Chondrocyte (in vitro differentiated cells): ENCODE measurements at regions not wholly inside any gene's neighbourhood (a gene's known extent, or its start where the extent isn't known, plus 50 kb on each side); places are given as distances from the start of the nearest gene placed in this dataset.

Experiments
- DNase-seq: peaks from one replicate; pipeline ENCODE4 v3.0.0; 2021; ENCODE audit warnings: mixed read lengths, low spot score
- H3K27ac Mint-ChIP-seq: one replicate; pipeline ENCODE4 v1.8.0; 2021; ENCODE audit warnings: mild to moderate bottlenecking, moderate library complexity, mixed read lengths; ENCODE audit not compliant: unreplicated experiment
- H3K27me3 Mint-ChIP-seq: 2 replicates; pipeline ENCODE4 v1.8.0; 2021; ENCODE audit warnings: low read depth, mixed read lengths
- H3K36me3 Mint-ChIP-seq: 2 replicates; pipeline ENCODE4 v1.8.0; 2021; ENCODE audit warnings: low read depth, mixed read lengths
- H3K4me1 Mint-ChIP-seq: 2 replicates; pipeline ENCODE4 v1.8.0; 2021; ENCODE audit warnings: low read depth, mild to moderate bottlenecking, mixed read lengths
- H3K4me3 Mint-ChIP-seq: one replicate; pipeline ENCODE4 v1.8.0; 2021; ENCODE audit warnings: mild to moderate bottlenecking, moderate library complexity, mixed read lengths; ENCODE audit not compliant: unreplicated experiment
- H3K9me3 Mint-ChIP-seq: 2 replicates; pipeline ENCODE4 v1.8.0; 2021; ENCODE audit warnings: low read depth, mixed read lengths
- CTCF ChIP-seq: fragments of 200-600 bp; sonication (generic); IDR thresholded peaks from 2 replicates; pipeline ENCODE4 v1.5.0; 2021; ENCODE audit warnings: antibody characterized with exemption, mild to moderate bottlenecking, moderate library complexity

GRCh38 chr2:236755278-236755840, 185.7 kb downstream of the ACKR3 start:
- Mint-ChIP-seq H3K9me3 (no peaks in the 10 kb centered on the region), H3K36me3 (no peaks in the 10 kb centered on the region), H3K27ac (no peak overlapping the region), H3K4me1 (peaks cover 22% of the 10 kb centered on the region), H3K4me3 (no peak overlapping the region), H3K27me3 (no peaks in the 10 kb centered on the region)
- no peak for TF ChIP-seq CTCF
- no peak for DNase-seq

DNA sequence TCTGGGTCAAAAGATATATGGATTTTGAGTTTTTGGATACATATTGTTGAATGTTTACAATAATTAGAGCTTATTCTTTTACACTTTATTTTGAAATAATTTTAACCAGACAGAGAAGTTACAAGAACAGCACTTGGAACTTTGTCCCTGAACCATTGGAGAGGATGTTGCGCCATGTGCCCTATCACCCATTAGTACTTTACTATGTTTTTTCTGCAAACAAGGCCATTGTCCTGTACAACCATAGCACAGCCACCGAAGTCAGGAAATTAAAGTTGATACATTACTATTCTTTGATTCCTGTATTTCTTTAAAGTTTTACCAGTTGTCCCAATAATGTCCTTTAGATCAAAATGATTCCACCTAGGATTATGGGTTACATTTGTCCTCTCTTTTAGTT, 188.8 kb downstream of the ACKR3 start:
- Mint-ChIP-seq H3K4me3 (no peak overlapping the region), H3K4me1 (peaks cover 13% of the 10 kb centered on the region), H3K36me3 (no peaks in the 10 kb centered on the region), H3K27me3 (no peaks in the 10 kb centered on the region), H3K27ac (no peak overlapping the region), H3K9me3 (no peaks in the 10 kb centered on the region)
- DNase-seq: no peak
- TF ChIP-seq CTCF: no peak

GRCh38 chr2:236760246-236760645, 190.6 kb downstream of the ACKR3 start:
- no peak for TF ChIP-seq CTCF
- Mint-ChIP-seq H3K4me1 (peaks cover 2% of the 10 kb centered on the region), H3K27me3 (no peaks in the 10 kb centered on the region), H3K27ac (no peak overlapping the region), H3K36me3 (no peaks in the 10 kb centered on the region), H3K9me3 (no peaks in the 10 kb centered on the region), H3K4me3 (no peak overlapping the region)
- no peak for DNase-seq

DNA sequence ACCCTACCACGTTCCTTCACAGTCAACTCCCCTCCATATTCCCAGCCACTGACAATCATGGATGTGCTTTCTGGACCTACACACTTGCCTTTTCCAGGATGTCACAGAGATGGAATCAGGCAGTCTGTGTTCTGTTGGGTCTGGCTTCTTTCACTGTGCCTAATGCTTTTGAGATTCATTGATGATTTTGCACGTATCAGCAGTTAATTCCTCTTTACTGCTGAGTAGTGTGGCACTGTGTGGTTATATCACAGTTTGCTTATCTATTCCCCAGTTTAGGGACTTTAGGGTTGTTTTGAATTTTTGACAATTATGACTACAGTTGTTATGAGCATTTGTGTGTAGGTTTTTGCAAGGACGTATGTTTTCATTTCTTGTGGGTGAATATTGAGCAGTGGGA, 191.7 kb downstream of the ACKR3 start:
- no peaks in the 10 kb centered on the region for H3K27me3 Mint-ChIP-seq
- no peak for TF ChIP-seq CTCF
- DNase-seq: no peak
- H3K4me3 Mint-ChIP-seq: no peak overlapping the region
- H3K27ac Mint-ChIP-seq: no peak overlapping the region
- H3K4me1 Mint-ChIP-seq: peaks cover 2% of the 10 kb centered on the region
- H3K36me3 Mint-ChIP-seq: no peaks in the 10 kb centered on the region
- H3K9me3 Mint-ChIP-seq: peaks cover under 1% of the 10 kb centered on the region

DNA sequence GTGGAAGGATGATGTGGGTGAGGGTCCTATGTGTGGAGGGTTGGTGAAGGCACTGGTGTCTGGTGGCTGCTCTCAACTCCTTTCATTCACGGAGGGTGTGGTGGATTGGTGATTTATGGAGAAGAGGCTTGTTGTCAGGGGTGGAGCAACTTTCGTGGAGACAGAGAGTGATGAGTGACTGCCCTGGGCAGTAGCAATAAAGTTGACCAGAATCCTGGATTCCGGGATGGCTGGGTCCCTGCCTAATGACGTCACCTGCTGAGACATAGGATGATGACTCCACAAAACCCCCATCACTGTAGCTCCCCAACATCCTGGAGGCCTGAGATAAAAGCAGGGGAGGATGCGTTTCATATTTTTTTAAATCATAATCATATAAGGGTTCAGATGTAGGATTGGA, 193.0 kb downstream of the ACKR3 start:
- Mint-ChIP-seq H3K27ac (no peak overlapping the region), H3K27me3 (no peaks in the 10 kb centered on the region), H3K36me3 (peaks cover 3% of the 10 kb centered on the region), H3K4me3 (no peak overlapping the region), H3K9me3 (peaks cover 11% of the 10 kb centered on the region), H3K4me1 (peaks cover 2% of the 10 kb centered on the region)
- TF ChIP-seq CTCF: no peak
- DNase-seq: no peak
